Natural killer cell (primary cell): ENCODE measurements at regions not wholly inside any gene's neighbourhood (a gene's known extent, or its start where the extent isn't known, plus 50 kb on each side); places are given as distances from the start of the nearest gene placed in this dataset.
"Not testable (repeated sequence)": the region's sequence is repeated elsewhere in the genome, so short reads cannot be mapped to it uniquely, and the experiment has no call there.

Source experiments
- ATAC-seq, 3 donors: fragments of 150-1000 bp in 2 of 3; fragments of 200-7000 bp in 1 of 3; cut with Tn5 transposase; 1 replicate in 1 of 3; 2 replicates in 2 of 3; pipeline ENCODE4 v1.10.0; 2021; ENCODE audit warnings: mild to moderate bottlenecking in 2 of 3, moderate library complexity in 2 of 3
- DNase-seq, 2 donors: peaks; one replicate each; pipeline versions ENCODE4 v3.0.0 to v3.0.0-alpha.2; 2013 to 2021; ENCODE audit warnings: mixed read lengths in 1 of 2
- H3K27ac ChIP-seq: one replicate; pipeline ENCODE4 v1.5.1; 2013; ENCODE audit warnings: mild to moderate bottlenecking, low read length
- H3K27me3 ChIP-seq: one replicate; pipeline ENCODE4 v1.6.1; 2013; ENCODE audit warnings: low read length; ENCODE audit not compliant: control insufficient read depth, insufficient read depth
- H3K36me3 ChIP-seq: one replicate; pipeline ENCODE4 v1.6.1; 2013; ENCODE audit warnings: low read length; ENCODE audit not compliant: control insufficient read depth, insufficient read depth
- H3K4me1 ChIP-seq: one replicate; pipeline ENCODE4 v1.6.1; 2013; ENCODE audit warnings: low read length; ENCODE audit not compliant: control insufficient read depth, insufficient read depth
- H3K4me3 ChIP-seq: one replicate; pipeline ENCODE4 v1.5.1; 2013; ENCODE audit warnings: low read length
- H3K9me3 ChIP-seq: one replicate; pipeline ENCODE4 v1.6.1; 2013; ENCODE audit warnings: low read length; ENCODE audit not compliant: control insufficient read depth, insufficient read depth
- H3K27ac Mint-ChIP-seq, 2 donors: one replicate each; pipeline ENCODE4 v1.8.0; 2022; ENCODE audit warnings: mild to moderate bottlenecking in 2 of 2, mixed read lengths in 2 of 2, moderate library complexity in 1 of 2
- H3K27me3 Mint-ChIP-seq, 2 donors: one replicate each; pipeline ENCODE4 v1.8.0; 2022; ENCODE audit warnings: low read depth in 2 of 2, mixed read lengths in 2 of 2
- H3K36me3 Mint-ChIP-seq: one replicate; pipeline ENCODE4 v1.8.0; 2022; ENCODE audit warnings: mixed read lengths
- H3K4me1 Mint-ChIP-seq, 2 donors: one replicate each; pipeline ENCODE4 v1.8.0; 2022; ENCODE audit warnings: mixed read lengths in 2 of 2
- H3K4me3 Mint-ChIP-seq: one replicate; pipeline ENCODE4 v1.8.0; 2022; ENCODE audit warnings: mild to moderate bottlenecking, moderate library complexity, mixed read lengths
- H3K9me3 Mint-ChIP-seq, 2 donors: one replicate each; pipeline ENCODE4 v1.8.0; 2022; ENCODE audit warnings: mixed read lengths in 2 of 2
- WGBS: methylation state at CpG from one replicate; pipeline ENCODE4 v1.1.7; 2013; ENCODE audit warnings: missing lambda C conversion rate; ENCODE audit not compliant: insufficient coverage; 5-methylcytosine and 5-hydroxymethylcytosine counted together
- intact Hi-C: fragments of 100-400 bp; cut with micrococcal nuclease; formaldehyde crosslinking; loops from one replicate; pipeline ENCODE4 v1.14.2; 2022

- H3K27ac Mint-ChIP-seq, DNase-seq, H3K4me3 Mint-ChIP-seq, H3K4me3 ChIP-seq, H3K36me3 ChIP-seq, intact Hi-C loops, H3K4me1 Mint-ChIP-seq, H3K4me1 ChIP-seq, H3K27me3 Mint-ChIP-seq, H3K9me3 Mint-ChIP-seq, H3K9me3 ChIP-seq, H3K27ac ChIP-seq, H3K36me3 Mint-ChIP-seq, ATAC-seq, H3K27me3 ChIP-seq: not testable (repeated sequence)
- WGBS, result 99% methylated on average over 5 of the region's 5 CpGs
Observed at GRCh38 chrX:89539150-89539549, 382.6 kb upstream of the TGIF2LX start.

DNA sequence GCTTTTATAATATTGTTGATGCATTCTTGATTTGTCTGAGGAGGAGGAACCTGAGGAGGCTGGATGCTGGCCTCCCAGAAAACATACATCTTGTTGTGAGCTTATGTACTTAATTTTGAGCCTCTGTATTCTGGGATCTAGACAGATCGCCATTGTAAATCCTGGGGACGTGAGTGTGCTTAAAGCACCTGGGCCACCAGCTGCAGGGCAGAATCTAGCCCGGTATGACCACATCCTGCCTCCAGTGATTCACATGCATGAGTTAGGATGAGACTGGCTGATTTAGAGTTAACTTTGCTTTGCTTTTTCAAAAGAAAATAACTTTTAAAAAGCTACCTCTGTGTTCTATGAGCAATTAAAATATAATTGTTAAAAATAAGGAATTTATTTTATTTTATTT lies 364.6 kb upstream of the TGIF2LX start:
- H3K4me3 ChIP-seq, H3K27ac Mint-ChIP-seq, H3K9me3 Mint-ChIP-seq, intact Hi-C loops, H3K9me3 ChIP-seq, H3K36me3 Mint-ChIP-seq, H3K4me3 Mint-ChIP-seq, DNase-seq, H3K36me3 ChIP-seq, H3K27me3 ChIP-seq, H3K4me1 ChIP-seq, H3K4me1 Mint-ChIP-seq, ATAC-seq, H3K27ac ChIP-seq, H3K27me3 Mint-ChIP-seq: not testable (repeated sequence)
- 75% methylated on average over 3 of the region's 3 CpGs for WGBS

- DNase-seq, H3K27ac Mint-ChIP-seq, H3K27me3 ChIP-seq, H3K4me3 Mint-ChIP-seq, H3K36me3 ChIP-seq, H3K27me3 Mint-ChIP-seq, H3K4me3 ChIP-seq, intact Hi-C loops, H3K4me1 ChIP-seq, H3K9me3 Mint-ChIP-seq, H3K4me1 Mint-ChIP-seq, ATAC-seq, H3K36me3 Mint-ChIP-seq, H3K27ac ChIP-seq, H3K9me3 ChIP-seq: not testable (repeated sequence)
- no CpG with 5 or more reads among the region's 4 CpGs for WGBS
Observed at GRCh38 chrX:89562079-89562478, 359.6 kb upstream of the TGIF2LX start.

GRCh38 chrX:89563107-89563506 lies 358.6 kb upstream of the TGIF2LX start:
- H3K4me1 Mint-ChIP-seq, H3K27ac Mint-ChIP-seq, ATAC-seq, H3K4me3 ChIP-seq, H3K27me3 ChIP-seq, H3K4me1 ChIP-seq, H3K36me3 Mint-ChIP-seq, intact Hi-C loops, DNase-seq, H3K9me3 Mint-ChIP-seq, H3K27ac ChIP-seq, H3K27me3 Mint-ChIP-seq, H3K4me3 Mint-ChIP-seq, H3K36me3 ChIP-seq, H3K9me3 ChIP-seq: not testable (repeated sequence)
- no CpG with 5 or more reads among the region's 6 CpGs for WGBS

GRCh38 chrX:89567787-89568186 lies 353.9 kb upstream of the TGIF2LX start:
- not testable (repeated sequence) for H3K4me3 ChIP-seq, H3K27ac Mint-ChIP-seq

DNA sequence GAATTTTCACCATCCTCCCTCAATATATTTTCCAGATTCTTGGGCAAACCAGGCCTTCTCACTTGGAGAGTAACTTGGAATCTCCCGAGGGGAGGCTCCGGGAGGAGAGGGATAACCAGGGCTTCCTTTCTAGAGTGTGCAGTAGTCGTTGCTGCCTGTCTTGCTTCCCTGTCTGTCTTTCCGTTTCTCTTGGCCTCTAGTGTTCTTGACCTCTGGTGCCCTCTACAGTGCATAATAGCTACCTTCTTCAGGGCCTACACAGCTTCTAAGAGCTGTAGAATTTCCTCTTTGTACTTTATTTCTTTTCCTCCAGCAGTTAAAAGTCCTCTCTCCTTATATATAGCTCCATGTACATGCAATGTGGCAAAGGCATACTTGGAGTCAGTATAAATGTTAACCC lies 339.8 kb upstream of the TGIF2LX start:
- H3K9me3 ChIP-seq, DNase-seq, H3K4me1 Mint-ChIP-seq, H3K36me3 Mint-ChIP-seq, intact Hi-C loops, H3K27ac ChIP-seq, H3K27ac Mint-ChIP-seq, H3K4me1 ChIP-seq, H3K27me3 ChIP-seq, H3K4me3 ChIP-seq, H3K4me3 Mint-ChIP-seq, H3K27me3 Mint-ChIP-seq, ATAC-seq, H3K9me3 Mint-ChIP-seq, H3K36me3 ChIP-seq: not testable (repeated sequence)
- 64% methylated on average over 4 of the region's 4 CpGs for WGBS

More at GRCh38 chrX:89567787-89568186, 353.9 kb upstream of the TGIF2LX start:
- H3K36me3 ChIP-seq, ATAC-seq, H3K4me1 ChIP-seq, H3K27me3 Mint-ChIP-seq, H3K27ac ChIP-seq, H3K36me3 Mint-ChIP-seq, intact Hi-C loops, H3K9me3 ChIP-seq, H3K4me1 Mint-ChIP-seq, DNase-seq, H3K4me3 Mint-ChIP-seq, H3K9me3 Mint-ChIP-seq, H3K27me3 ChIP-seq: not testable (repeated sequence)

- intact Hi-C loops, H3K4me1 Mint-ChIP-seq, H3K27ac ChIP-seq, H3K4me3 ChIP-seq, DNase-seq, ATAC-seq, H3K36me3 Mint-ChIP-seq, H3K27ac Mint-ChIP-seq, H3K4me3 Mint-ChIP-seq, H3K4me1 ChIP-seq, H3K9me3 Mint-ChIP-seq, H3K27me3 Mint-ChIP-seq, H3K9me3 ChIP-seq, H3K27me3 ChIP-seq, H3K36me3 ChIP-seq: not testable (repeated sequence)
- 75% methylated on average over 1 of the region's 2 CpGs for WGBS
Observed at GRCh38 chrX:89631858-89632257, 289.9 kb upstream of the TGIF2LX start.

GRCh38 chrX:89635887-89636286 lies 285.8 kb upstream of the TGIF2LX start:
- H3K36me3 ChIP-seq, H3K27ac ChIP-seq, H3K9me3 Mint-ChIP-seq, H3K4me1 Mint-ChIP-seq, H3K27me3 ChIP-seq, H3K9me3 ChIP-seq, H3K4me3 Mint-ChIP-seq, H3K27me3 Mint-ChIP-seq, H3K4me3 ChIP-seq, ATAC-seq, H3K27ac Mint-ChIP-seq, H3K4me1 ChIP-seq, H3K36me3 Mint-ChIP-seq, intact Hi-C loops, DNase-seq: not testable (repeated sequence)
- 90% methylated on average over 3 of the region's 4 CpGs for WGBS
